Bronchial epithelial cell (primary cell): ENCODE measurements at regions not wholly inside any gene's neighbourhood (a gene's known extent, or its start where the extent isn't known, plus 50 kb on each side); places are given as distances from the start of the nearest gene placed in this dataset.
"Not testable (repeated sequence)": the region's sequence is repeated elsewhere in the genome, so short reads cannot be mapped to it uniquely, and the experiment has no call there.

Experiments
- DNase-seq: peaks from one replicate; pipeline ENCODE4 v3.0.0-alpha.2; 2010; ENCODE audit warnings: low read depth
- FAIRE-seq: peaks from 2 replicates; lab custom pipeline; 2011; peaks lifted over from hg19 to GRCh38; lab: Jason Lieb, UNC
- H3K27me3 ChIP-seq: 2 replicates; pipeline ENCODE4 v1.5.1; 2011; ENCODE audit warnings: low read length; ENCODE audit not compliant: control insufficient read depth, insufficient read depth
- H3K36me3 ChIP-seq: 2 replicates; pipeline ENCODE4 v1.5.1; 2011; ENCODE audit warnings: low read length; ENCODE audit not compliant: control insufficient read depth, insufficient read depth
- H3K4me3 ChIP-seq: 2 replicates; pipeline ENCODE4 v1.5.1; 2011; ENCODE audit warnings: mild to moderate bottlenecking, low read depth, low read length, control low read depth
- CTCF ChIP-seq: IDR thresholded peaks from 2 replicates; pipeline ENCODE4 v1.5.1; 2011; ENCODE audit warnings: mild to moderate bottlenecking, moderate library complexity, low read length, control low read depth, inconsistent platforms; ENCODE audit not compliant: insufficient read depth, severe bottlenecking

- DNase-seq, result no peak
- H3K4me3 ChIP-seq, result no peak overlapping the region
- no peak for TF ChIP-seq CTCF
- no peaks in the 10 kb centered on the region for H3K36me3 ChIP-seq
- no peaks in the 10 kb centered on the region for H3K27me3 ChIP-seq
- no peak for FAIRE-seq
These were observed 111.4 kb upstream of the FOXN2 start for GRCh38 chr2:48202863-48203642.

DNA sequence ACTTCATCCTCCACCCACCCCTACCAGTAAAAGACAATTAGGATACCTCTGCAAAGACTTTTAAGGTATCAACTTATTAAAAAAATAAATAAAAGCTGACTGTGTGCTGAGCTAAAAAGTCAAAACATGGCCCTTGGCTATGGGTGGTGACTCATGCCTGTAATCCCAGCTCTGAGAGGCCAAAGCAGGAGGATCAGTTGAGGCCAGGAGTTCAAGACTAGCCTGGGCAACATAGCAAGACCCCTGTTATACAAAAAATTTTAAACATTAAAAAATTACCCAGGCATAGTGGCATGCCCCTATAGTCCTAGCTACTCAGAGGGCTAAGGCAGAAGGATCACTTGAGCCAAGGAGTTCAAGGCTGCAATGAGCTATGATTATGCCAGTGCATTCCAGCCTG is 110.8 kb upstream of the FOXN2 start:
- FAIRE-seq (no peak), DNase-seq (no peak)
- Histone ChIP-seq H3K27me3 (no peaks in the 10 kb centered on the region), H3K36me3 (no peaks in the 10 kb centered on the region), H3K4me3 (no peak overlapping the region)
- no peak for TF ChIP-seq CTCF

DNA sequence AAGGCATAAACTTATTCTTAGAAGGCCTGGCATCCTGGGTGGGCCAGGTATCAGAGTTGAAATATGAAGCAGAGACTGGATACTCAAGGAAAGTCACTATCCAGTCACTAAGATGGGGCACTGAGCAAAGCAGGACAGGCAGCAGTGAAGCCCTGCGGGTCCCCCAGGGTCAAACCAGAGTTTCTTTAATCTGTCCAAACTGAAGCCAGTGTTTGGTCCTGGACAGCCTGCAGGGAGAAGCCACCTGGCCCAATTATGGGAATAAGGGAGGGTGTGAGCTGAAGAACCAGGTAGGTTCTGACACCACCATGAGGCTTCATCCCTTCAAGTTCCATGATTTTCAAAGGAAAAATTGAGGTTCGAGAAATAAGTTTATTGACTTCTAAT is 109.7 kb upstream of the FOXN2 start:
- TF ChIP-seq CTCF, result no peak
- DNase-seq (no peak), FAIRE-seq (no peak)
- Histone ChIP-seq H3K4me3 (no peak overlapping the region), H3K36me3 (no peaks in the 10 kb centered on the region), H3K27me3 (no peaks in the 10 kb centered on the region)

- Histone ChIP-seq H3K4me3 (no peak overlapping the region), H3K27me3 (no peaks in the 10 kb centered on the region), H3K36me3 (no peaks in the 10 kb centered on the region)
- FAIRE-seq, result no peak
- no peak for TF ChIP-seq CTCF
- DNase-seq, result no peak
These were observed 109.2 kb upstream of the FOXN2 start for GRCh38 chr2:48205137-48205798.

GRCh38 chr2:48206056-48206656 is 108.3 kb upstream of the FOXN2 start:
- DNase-seq, H3K27me3 ChIP-seq, H3K4me3 ChIP-seq, H3K36me3 ChIP-seq, FAIRE-seq: not testable (repeated sequence)

GRCh38 chr2:48207201-48207641 is 107.3 kb upstream of the FOXN2 start:
- FAIRE-seq (no peak), DNase-seq (no peak)
- H3K4me3 ChIP-seq, result no peak overlapping the region
- no peaks in the 10 kb centered on the region for H3K27me3 ChIP-seq
- no peaks in the 10 kb centered on the region for H3K36me3 ChIP-seq
- no peak for TF ChIP-seq CTCF
